Trophoblast cell (in vitro differentiated cells and primary cell): ENCODE measurements at regions not wholly inside any gene's neighbourhood (a gene's known extent, or its start where the extent isn't known, plus 50 kb on each side); places are given as distances from the start of the nearest gene placed in this dataset.

Experiments
- DNase-seq, 2 donors: peaks; one replicate each; pipeline ENCODE4 v3.0.0-alpha.2; 2016
- H2AFZ ChIP-seq: 2 replicates; pipeline ENCODE4 v1.6.1; 2013; ENCODE audit warnings: low read length, moderate library complexity, mild to moderate bottlenecking; ENCODE audit not compliant: insufficient read depth, poor library complexity
- H2AK5ac ChIP-seq: 2 replicates; pipeline ENCODE4 v1.6.1; 2013; ENCODE audit warnings: mild to moderate bottlenecking, low read length
- H2BK120ac ChIP-seq: 2 replicates; pipeline ENCODE4 v1.6.1; 2013; ENCODE audit warnings: low read length, mild to moderate bottlenecking, moderate library complexity; ENCODE audit not compliant: insufficient read depth, poor library complexity
- H2BK12ac ChIP-seq: 2 replicates; pipeline ENCODE4 v1.6.1; 2013; ENCODE audit warnings: mild to moderate bottlenecking, low read length, moderate library complexity
- H2BK5ac ChIP-seq: 2 replicates; pipeline ENCODE4 v1.6.1; 2013; ENCODE audit warnings: low read length, low read depth, moderate library complexity, mild to moderate bottlenecking; ENCODE audit not compliant: poor library complexity
- H3K14ac ChIP-seq: 2 replicates; pipeline ENCODE4 v1.6.1; 2013; ENCODE audit warnings: mild to moderate bottlenecking, low read length
- H3K18ac ChIP-seq: 2 replicates; pipeline ENCODE4 v1.6.1; 2013; ENCODE audit warnings: mild to moderate bottlenecking, low read length
- H3K23ac ChIP-seq: 2 replicates; pipeline ENCODE4 v1.6.1; 2013; ENCODE audit warnings: low read length
- H3K27ac ChIP-seq: 2 replicates; pipeline ENCODE4 v1.5.1; 2013; ENCODE audit warnings: low read depth, mild to moderate bottlenecking, inconsistent platforms, low read length, moderate library complexity
- H3K27me3 ChIP-seq: 2 replicates; pipeline ENCODE4 v1.6.1; 2013; ENCODE audit warnings: inconsistent platforms, mild to moderate bottlenecking, low read length, moderate library complexity; ENCODE audit not compliant: insufficient read depth
- H3K36me3 ChIP-seq, 2 experiments: 1 replicate in 1 of 2; 2 replicates in 1 of 2; pipeline ENCODE4 v1.6.1; 2013; ENCODE audit warnings: low read length in 2 of 2, mild to moderate bottlenecking in 2 of 2, moderate library complexity in 1 of 2; ENCODE audit not compliant: insufficient read depth in 2 of 2, control insufficient read depth in 1 of 2
- H3K4ac ChIP-seq: 2 replicates; pipeline ENCODE4 v1.6.1; 2013; ENCODE audit warnings: low read depth, mild to moderate bottlenecking, low read length, moderate library complexity
- H3K4me1 ChIP-seq, 2 experiments: 1 replicate in 1 of 2; 2 replicates in 1 of 2; pipeline ENCODE4 v1.6.1; 2013; ENCODE audit warnings: low read length in 2 of 2, mild to moderate bottlenecking in 2 of 2, moderate library complexity in 1 of 2; ENCODE audit not compliant: insufficient read depth in 2 of 2, control insufficient read depth in 1 of 2
- H3K4me2 ChIP-seq: 2 replicates; pipeline ENCODE4 v1.6.1; 2013; ENCODE audit warnings: inconsistent platforms, mild to moderate bottlenecking, low read length, moderate library complexity
- H3K4me3 ChIP-seq: 2 replicates; pipeline ENCODE4 v1.5.1; 2013; ENCODE audit warnings: mild to moderate bottlenecking, low read depth, low read length, inconsistent platforms
- H3K79me1 ChIP-seq: one replicate; pipeline ENCODE4 v1.6.1; 2013; ENCODE audit warnings: low read length
- H3K79me2 ChIP-seq: 2 replicates; pipeline ENCODE4 v1.6.1; 2013; ENCODE audit warnings: low read length, mild to moderate bottlenecking; ENCODE audit not compliant: control insufficient read depth, insufficient read depth, poor library complexity
- H3K9ac ChIP-seq: 2 replicates; pipeline ENCODE4 v1.6.1; 2013; ENCODE audit warnings: mild to moderate bottlenecking, low read length
- H3K9me3 ChIP-seq: 2 replicates; pipeline ENCODE4 v1.6.1; 2013; ENCODE audit warnings: low read depth, mild to moderate bottlenecking, control low read depth, inconsistent platforms, low read length; ENCODE audit not compliant: insufficient read depth
- H4K12ac ChIP-seq: 2 replicates; pipeline ENCODE4 v1.6.1; 2013; ENCODE audit warnings: low read depth, mild to moderate bottlenecking, low read length, moderate library complexity
- H4K8ac ChIP-seq: 2 replicates; pipeline ENCODE4 v1.6.1; 2013; ENCODE audit warnings: low read depth, mild to moderate bottlenecking, low read length, moderate library complexity
- H4K91ac ChIP-seq: one replicate; pipeline ENCODE4 v1.6.1; 2013; ENCODE audit warnings: low read depth, mild to moderate bottlenecking, low read length, moderate library complexity
- WGBS: extraction: QIAGEN DNeasy Blood & Tissue Kit; methylation state at CpG from one replicate; pipeline ENCODE4 v1.1.7; 2013; ENCODE audit warnings: missing lambda C conversion rate; ENCODE audit not compliant: insufficient read length, insufficient coverage; ENCODE audit errors: extremely low coverage; 5-methylcytosine and 5-hydroxymethylcytosine counted together

- Histone ChIP-seq H2BK120ac (no peak overlapping the region), H3K4me3 (no peak overlapping the region), H2BK5ac (no peak overlapping the region), H3K18ac (no peak overlapping the region), H4K12ac (no peak overlapping the region), H3K4ac (no peak overlapping the region), H4K8ac (no peak overlapping the region), H3K27ac (no peak overlapping the region), H3K27me3 (no peaks in the 10 kb centered on the region), H3K4me1 (no peaks in the 10 kb centered on the region), H3K4me2 (no peak overlapping the region), H3K79me1 (no peaks in the 10 kb centered on the region), H3K36me3 (no peaks in the 10 kb centered on the region), H2AFZ (no peak overlapping the region), H2AK5ac (no peak overlapping the region), H3K9ac (no peak overlapping the region), H2BK12ac (no peak overlapping the region), H3K23ac (no peak overlapping the region), H3K9me3 (no peaks in the 10 kb centered on the region), H4K91ac (no peak overlapping the region), H3K79me2 (no peaks in the 10 kb centered on the region), H3K14ac (no peak overlapping the region)
- WGBS: no CpG with 5 or more reads among the region's 3 CpGs
- DNase-seq: no peak
These were observed 69.4 kb upstream of the STXBP5L start for GRCh38 chr3:120838441-120839091.

GRCh38 chr3:120839120-120839519 is 68.9 kb upstream of the STXBP5L start:
- H3K9me3 ChIP-seq: no peaks in the 10 kb centered on the region
- H3K4ac ChIP-seq: no peak overlapping the region
- H2AFZ ChIP-seq: no peak overlapping the region
- no peak overlapping the region for H2AK5ac ChIP-seq
- no peaks in the 10 kb centered on the region for H3K36me3 ChIP-seq
- no peak overlapping the region for H3K9ac ChIP-seq
- H4K91ac ChIP-seq: no peak overlapping the region
- no peaks in the 10 kb centered on the region for H3K4me1 ChIP-seq
- WGBS: no CpG with 5 or more reads among the region's 4 CpGs
- H3K23ac ChIP-seq: no peak overlapping the region
- no peaks in the 10 kb centered on the region for H3K79me1 ChIP-seq
- H3K4me2 ChIP-seq: no peak overlapping the region
- no peak overlapping the region for H3K18ac ChIP-seq
- H4K12ac ChIP-seq: no peak overlapping the region
- H3K4me3 ChIP-seq: no peak overlapping the region
- no peak for DNase-seq
- no peak overlapping the region for H3K14ac ChIP-seq
- H3K79me2 ChIP-seq: no peaks in the 10 kb centered on the region
- H3K27ac ChIP-seq: no peak overlapping the region
- no peak overlapping the region for H2BK12ac ChIP-seq
- H2BK5ac ChIP-seq: no peak overlapping the region
- H4K8ac ChIP-seq: no peak overlapping the region
- H2BK120ac ChIP-seq: no peak overlapping the region
- no peaks in the 10 kb centered on the region for H3K27me3 ChIP-seq

- H2AK5ac ChIP-seq: no peak overlapping the region
- no peak overlapping the region for H3K18ac ChIP-seq
- H2BK120ac ChIP-seq: no peak overlapping the region
- H4K8ac ChIP-seq: no peak overlapping the region
- H3K4ac ChIP-seq: no peak overlapping the region
- H3K79me2 ChIP-seq: no peaks in the 10 kb centered on the region
- H3K9ac ChIP-seq: no peak overlapping the region
- no peaks in the 10 kb centered on the region for H3K9me3 ChIP-seq
- no peak overlapping the region for H4K91ac ChIP-seq
- H3K14ac ChIP-seq: no peak overlapping the region
- H2AFZ ChIP-seq: no peak overlapping the region
- no peak for DNase-seq
- no CpG with 5 or more reads among the region's 1 CpG for WGBS
- no peak overlapping the region for H3K23ac ChIP-seq
- no peaks in the 10 kb centered on the region for H3K79me1 ChIP-seq
- H2BK5ac ChIP-seq: no peak overlapping the region
- H3K4me2 ChIP-seq: no peak overlapping the region
- H3K27me3 ChIP-seq: no peaks in the 10 kb centered on the region
- no peak overlapping the region for H3K27ac ChIP-seq
- no peak overlapping the region for H3K4me3 ChIP-seq
- no peak overlapping the region for H4K12ac ChIP-seq
- no peaks in the 10 kb centered on the region for H3K36me3 ChIP-seq
- no peaks in the 10 kb centered on the region for H3K4me1 ChIP-seq
- H2BK12ac ChIP-seq: no peak overlapping the region
These were observed 66.7 kb upstream of the STXBP5L start for GRCh38 chr3:120841264-120841663.

DNA sequence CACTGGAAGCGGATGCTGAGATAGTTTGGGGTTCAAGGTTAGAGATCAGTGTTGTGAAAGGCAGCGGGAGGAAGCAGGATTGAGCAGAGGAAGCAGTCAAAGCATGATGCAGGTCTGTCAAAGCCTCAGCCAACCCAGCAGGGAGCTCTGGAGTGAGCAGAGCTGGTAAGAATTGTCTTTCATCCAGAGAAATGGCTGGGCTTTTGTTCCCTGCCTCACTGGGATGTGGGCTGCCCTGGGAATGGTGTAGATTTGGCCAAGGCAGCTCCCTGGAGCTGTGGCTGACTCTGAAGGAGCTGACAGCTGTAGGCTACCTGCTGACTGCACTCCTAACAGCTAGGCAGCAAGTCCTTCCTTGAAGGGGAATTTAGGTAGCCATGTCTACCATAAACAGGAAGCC is 61.9 kb upstream of the STXBP5L start:
- no peak overlapping the region for H3K4me2 ChIP-seq

More for the DNA sequence above, 61.9 kb upstream of the STXBP5L start:
- no peak for DNase-seq
- Histone ChIP-seq H3K9ac (no peak overlapping the region), H2BK5ac (no peak overlapping the region), H3K27me3 (no peaks in the 10 kb centered on the region), H3K27ac (no peak overlapping the region), H3K9me3 (no peaks in the 10 kb centered on the region), H2AK5ac (no peak overlapping the region), H2BK120ac (no peak overlapping the region), H3K79me2 (no peaks in the 10 kb centered on the region), H2BK12ac (no peak overlapping the region), H4K91ac (no peak overlapping the region), H3K36me3 (no peaks in the 10 kb centered on the region), H3K4me3 (no peak overlapping the region), H3K18ac (no peak overlapping the region), H4K12ac (no peak overlapping the region), H3K79me1 (no peaks in the 10 kb centered on the region), H3K14ac (no peak overlapping the region), H4K8ac (no peak overlapping the region), H2AFZ (no peak overlapping the region), H3K4me1 (no peaks in the 10 kb centered on the region), H3K4ac (no peak overlapping the region), H3K23ac (no peak overlapping the region)
- WGBS: no CpG with 5 or more reads among the region's 2 CpGs
